ENCODE measurements at regions not wholly inside any gene's neighbourhood (a gene's known extent, or its start where the extent isn't known, plus 50 kb on each side); places are given as distances from the start of the nearest gene placed in this dataset.

DNA sequence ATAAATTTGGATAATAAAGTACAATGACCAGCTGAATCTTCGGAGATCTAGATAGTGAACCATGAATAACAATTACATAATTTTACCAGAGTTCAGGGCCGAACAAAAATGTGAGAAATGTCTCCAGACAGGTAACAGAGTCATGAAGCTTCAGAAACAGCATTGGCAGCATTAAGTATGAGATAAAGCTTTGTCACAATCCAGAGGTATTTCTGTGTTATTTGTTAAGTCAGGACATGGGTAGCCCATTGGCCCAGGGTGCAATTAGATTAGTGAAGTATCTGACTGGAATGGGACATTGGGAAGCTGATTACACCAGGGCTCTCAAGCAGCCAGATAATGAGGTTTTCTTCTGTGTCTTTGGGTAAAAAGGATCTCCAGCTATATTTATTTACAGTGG is 184.2 kb upstream of the PPP1R3A start:
- DNase-seq (ENCODE audit: insufficient read length, low spot score) (no peak), FAIRE-seq (no peak)
- no peak for TF ChIP-seq POLR2A (IDR thresholded peaks at IDR 0.05; ENCODE audit: low read depth, low read length)

- FAIRE-seq (no peak), DNase-seq (ENCODE audit: insufficient read length, low spot score) (no peak)
- TF ChIP-seq POLR2A (IDR thresholded peaks at IDR 0.05; ENCODE audit: low read depth, low read length): no peak
Observed at GRCh38 chr7:114102131-114102530, 183.3 kb upstream of the PPP1R3A start.

DNA sequence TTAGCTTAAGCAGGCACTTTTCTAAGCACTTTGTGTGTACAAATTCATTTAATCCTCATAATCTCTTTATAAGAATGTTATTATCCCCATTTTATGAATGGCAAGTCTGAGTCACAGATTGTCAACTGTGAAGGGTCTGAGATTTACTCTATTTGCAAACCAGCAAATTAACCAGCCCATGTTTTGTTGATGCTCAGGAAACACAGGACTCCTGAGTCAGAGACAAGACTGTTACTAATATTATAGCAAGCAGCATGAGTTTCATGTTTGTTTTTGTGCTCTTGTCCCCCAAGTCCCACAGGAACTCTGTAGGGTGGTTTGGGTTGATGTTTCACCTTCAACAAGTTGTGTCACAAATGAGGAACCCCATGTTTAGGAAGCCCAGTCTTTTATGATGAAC is 182.0 kb upstream of the PPP1R3A start:
- no peak for FAIRE-seq
- no peak for TF ChIP-seq POLR2A (IDR thresholded peaks at IDR 0.05; ENCODE audit: low read depth, low read length)

GRCh38 chr7:114099337-114099736 is 180.5 kb upstream of the PPP1R3A start:
- TF ChIP-seq POLR2A (IDR thresholded peaks at IDR 0.05; ENCODE audit: low read depth, low read length): no peak
- no peak for FAIRE-seq

More for the DNA sequence above, 182.0 kb upstream of the PPP1R3A start:
- no peak for DNase-seq (ENCODE audit: insufficient read length, low spot score)

DNA sequence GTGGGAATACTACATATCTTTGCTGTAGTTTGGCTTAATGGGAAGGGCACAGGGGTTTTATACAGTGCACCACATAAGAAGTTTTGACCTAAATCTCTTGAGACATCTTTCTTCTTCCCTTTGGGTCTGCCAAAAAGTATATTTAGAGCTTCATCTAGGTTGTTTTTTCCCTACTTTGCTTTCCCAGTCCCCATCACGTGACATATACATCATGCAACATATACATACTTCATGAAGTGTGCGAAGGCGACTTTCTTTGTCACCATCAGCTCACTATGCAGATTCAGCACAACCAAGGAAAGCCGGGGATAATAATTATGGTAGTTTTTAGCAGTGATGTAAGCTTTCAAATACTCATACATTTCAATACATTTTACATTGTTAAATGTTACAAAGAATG is 177.1 kb upstream of the PPP1R3A start:
- FAIRE-seq (no peak), DNase-seq (ENCODE audit: insufficient read length, low spot score) (no peak)
- no peak for TF ChIP-seq POLR2A (IDR thresholded peaks at IDR 0.05; ENCODE audit: low read depth, low read length)

More at GRCh38 chr7:114099337-114099736, 180.5 kb upstream of the PPP1R3A start:
- DNase-seq (ENCODE audit: insufficient read length, low spot score): no peak

GRCh38 chr7:114088470-114088940 is 169.7 kb upstream of the PPP1R3A start:
- FAIRE-seq: no peak
- no peak for TF ChIP-seq POLR2A (IDR thresholded peaks at IDR 0.05; ENCODE audit: low read depth, low read length)
- no peak for DNase-seq (ENCODE audit: insufficient read length, low spot score)

GRCh38 chr7:114087653-114088469 is 169.1 kb upstream of the PPP1R3A start:
- FAIRE-seq (no peak), DNase-seq (ENCODE audit: insufficient read length, low spot score) (no peak)
- no peak for TF ChIP-seq POLR2A (IDR thresholded peaks at IDR 0.05; ENCODE audit: low read depth, low read length)

GRCh38 chr7:114086914-114087652 is 168.3 kb upstream of the PPP1R3A start:
- TF ChIP-seq POLR2A (IDR thresholded peaks at IDR 0.05; ENCODE audit: low read depth, low read length): no peak
- FAIRE-seq (no peak), DNase-seq (ENCODE audit: insufficient read length, low spot score) (no peak)

- FAIRE-seq: no peak
- no peak for TF ChIP-seq POLR2A (IDR thresholded peaks at IDR 0.05; ENCODE audit: low read depth, low read length)
- DNase-seq (ENCODE audit: insufficient read length, low spot score): no peak
Observed at GRCh38 chr7:114086537-114086913, 167.7 kb upstream of the PPP1R3A start.

DNA sequence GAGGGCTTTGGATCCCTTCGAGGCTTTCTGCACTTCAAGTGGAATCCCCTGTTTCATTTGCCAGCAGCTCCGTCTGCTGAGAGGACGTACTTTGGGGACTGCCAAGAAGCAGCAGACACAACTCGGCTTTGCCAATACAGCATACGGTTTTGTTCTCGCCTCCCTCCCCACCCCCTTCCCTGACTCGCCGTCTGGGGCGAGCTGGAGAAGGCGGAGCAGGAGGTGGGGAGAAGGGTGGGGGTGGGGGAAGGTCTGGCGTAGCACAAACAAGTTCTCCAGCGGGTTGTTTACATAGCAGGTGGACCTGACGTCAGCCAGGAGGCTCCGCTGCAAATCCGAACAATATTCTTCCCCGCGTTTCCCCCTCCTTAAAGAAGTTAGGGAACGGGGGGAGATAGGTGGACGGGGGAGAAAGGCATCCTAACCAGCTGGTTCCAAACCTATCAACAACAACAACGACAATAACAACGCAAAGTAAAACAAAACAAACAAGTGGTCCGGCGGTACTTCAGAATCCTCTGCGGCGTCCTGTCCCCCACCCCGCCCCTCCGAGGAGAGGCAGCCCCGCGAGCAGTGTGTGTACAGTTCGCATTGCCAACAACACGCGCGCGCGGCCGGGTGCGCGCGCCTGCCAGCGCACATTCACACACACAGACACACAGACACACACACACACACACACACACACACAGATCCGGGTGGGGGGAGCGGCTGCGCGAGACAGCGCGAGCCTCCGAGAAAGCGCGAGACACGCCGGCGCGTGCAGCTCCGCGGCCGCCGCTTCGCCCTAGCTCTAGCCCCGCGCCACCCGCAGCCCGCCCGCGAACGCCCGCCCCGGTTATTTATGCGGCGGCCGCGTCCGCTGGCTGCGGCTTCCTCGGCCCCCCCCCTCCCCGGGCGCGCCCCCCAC is 167.0 kb upstream of the PPP1R3A start:
- FAIRE-seq: no peak
- DNase-seq (ENCODE audit: insufficient read length, low spot score): no peak
- TF ChIP-seq POLR2A (IDR thresholded peaks at IDR 0.05; ENCODE audit: low read depth, low read length): peak; percentile 27; the same call in 1 of the 2 replicates

- no peak for DNase-seq (ENCODE audit: insufficient read length, low spot score)
- no peak for FAIRE-seq
- TF ChIP-seq POLR2A (IDR thresholded peaks at IDR 0.05; ENCODE audit: low read depth, low read length): no peak
Observed at GRCh38 chr7:114085313-114085591, 166.4 kb upstream of the PPP1R3A start.

DNA sequence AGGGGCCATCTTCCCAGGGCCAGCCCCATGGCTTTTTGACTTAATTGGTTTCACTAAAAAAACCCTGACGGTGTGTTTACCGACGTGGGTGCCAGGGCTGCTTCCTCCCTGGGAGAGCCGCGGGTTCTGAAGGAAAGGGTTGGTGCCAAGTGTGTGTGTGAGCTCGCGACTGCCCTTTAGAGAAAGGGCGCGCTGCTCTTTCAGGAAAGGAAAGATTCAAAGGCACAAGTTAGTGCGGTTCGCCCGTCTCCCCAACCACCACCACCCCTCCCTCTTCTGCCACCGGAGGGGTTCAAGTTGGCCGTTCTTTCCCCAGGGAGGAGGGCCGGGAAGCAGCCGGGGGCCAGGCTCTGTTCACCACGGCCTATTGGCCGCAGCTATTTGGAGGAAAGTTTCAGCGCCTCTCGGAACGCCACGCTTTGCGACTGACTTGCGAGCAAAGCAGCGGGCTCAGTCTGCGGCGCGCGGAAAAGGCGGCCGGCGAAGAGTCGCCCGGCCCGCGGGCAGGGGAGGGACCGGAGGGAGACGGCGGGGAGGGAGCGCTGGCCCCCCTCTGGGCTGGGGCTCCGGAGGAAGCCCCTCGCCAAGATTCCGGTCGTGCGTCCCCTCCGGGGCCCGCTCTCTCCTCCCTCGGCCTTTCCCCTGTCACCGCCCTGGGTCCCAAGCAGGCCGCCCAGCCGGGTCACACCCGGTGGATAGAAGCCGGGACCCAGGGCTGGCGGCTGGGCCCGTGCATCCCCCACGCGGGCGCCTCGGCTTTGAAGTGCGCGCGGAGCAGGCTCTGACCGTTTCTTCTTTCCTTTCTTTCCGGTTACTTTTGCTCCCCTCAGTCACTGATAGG is 165.9 kb upstream of the PPP1R3A start:
- FAIRE-seq: no peak
- no peak for TF ChIP-seq POLR2A (IDR thresholded peaks at IDR 0.05; ENCODE audit: low read depth, low read length)
- DNase-seq (ENCODE audit: insufficient read length, low spot score): no peak

DNA sequence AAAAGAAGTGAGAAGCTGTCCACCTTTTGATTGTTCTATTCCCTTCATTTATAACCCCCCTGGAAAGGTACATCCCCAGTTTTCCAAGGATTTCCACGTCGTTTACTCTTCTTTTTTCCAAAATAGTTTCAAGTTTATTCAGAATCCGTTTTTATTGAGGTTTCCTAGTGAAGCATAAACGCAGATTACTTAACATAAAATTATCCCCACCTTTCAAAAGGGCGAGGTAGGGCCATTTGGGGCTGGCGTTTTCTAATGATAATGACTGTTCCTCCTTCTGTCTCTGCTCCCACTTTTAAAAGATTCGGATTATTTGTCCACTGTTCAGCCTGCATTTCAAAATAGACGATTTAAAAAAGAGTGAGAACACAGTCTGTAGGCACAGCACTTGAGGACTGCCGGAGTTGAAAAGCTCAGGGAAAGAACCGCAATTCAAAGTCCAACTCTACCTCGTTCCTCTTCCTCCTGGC is 165.2 kb upstream of the PPP1R3A start:
- FAIRE-seq (no peak), DNase-seq (ENCODE audit: insufficient read length, low spot score) (no peak)
- no peak for TF ChIP-seq POLR2A (IDR thresholded peaks at IDR 0.05; ENCODE audit: low read depth, low read length)
